BE2C (cell line): ENCODE measurements at regions not wholly inside any gene's neighbourhood (a gene's known extent, or its start where the extent isn't known, plus 50 kb on each side); places are given as distances from the start of the nearest gene placed in this dataset.

Source experiments
- DNase-seq: peaks from one replicate; pipeline ENCODE4 v3.0.0-alpha.2; 2020
- H3K27me3 ChIP-seq: fragments of 250-450 bp; sonication (Bioruptor Pico); 2 replicates; pipeline ENCODE4 v1.5.1; 2020; ENCODE audit warnings: mild to moderate bottlenecking
- H3K36me3 ChIP-seq: fragments of 250-450 bp; sonication (Bioruptor Pico); 2 replicates; pipeline ENCODE4 v1.5.1; 2020; ENCODE audit warnings: mild to moderate bottlenecking
- H3K4me1 ChIP-seq: fragments of 250-450 bp; sonication (Bioruptor Pico); 2 replicates; pipeline ENCODE4 v1.5.1; 2020
- H3K4me3 ChIP-seq: 2 replicates; pipeline ENCODE4 v1.5.1; 2011; ENCODE audit warnings: low read depth, low read length
- H3K9me3 ChIP-seq: fragments of 250-450 bp; sonication (Bioruptor Pico); 2 replicates; pipeline ENCODE4 v1.5.1; 2020
- TF ChIP-seq, protein P1 (sequence below): IDR thresholded peaks from 2 replicates; pipeline ENCODE4 v1.5.1; 2012; ENCODE audit warnings: mild to moderate bottlenecking, low read depth, low read length

DNA sequence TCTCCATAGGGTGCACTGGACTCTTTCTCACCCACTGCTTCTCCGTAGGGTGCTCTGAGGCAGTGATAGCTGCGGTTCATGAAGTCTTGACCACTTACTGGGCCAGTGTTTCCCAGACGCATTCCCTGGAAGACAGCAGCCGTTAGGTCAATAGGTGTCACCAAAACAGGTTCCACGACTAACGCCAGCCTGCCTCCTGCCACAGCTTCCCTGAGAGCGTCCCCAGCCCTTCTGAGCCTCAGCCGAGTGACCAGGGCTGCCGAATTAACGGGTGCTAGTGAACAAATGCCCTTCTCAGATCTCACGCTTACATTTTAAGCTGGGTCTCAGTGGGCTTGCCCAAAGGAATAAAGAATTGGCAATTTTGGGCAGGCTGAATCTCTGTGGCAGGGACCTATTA lies 188.7 kb upstream of the TNRC6C start:
- H3K36me3 ChIP-seq: no peaks in the 10 kb centered on the region
- peaks cover 26% of the 10 kb centered on the region for H3K4me1 ChIP-seq
- no peaks in the 10 kb centered on the region for H3K27me3 ChIP-seq
- no peaks in the 10 kb centered on the region; the same call in 1 of the 2 replicates for H3K9me3 ChIP-seq
- no peak overlapping the region for H3K4me3 ChIP-seq
- DNase-seq: no peak
- TF ChIP-seq, protein P1, sequence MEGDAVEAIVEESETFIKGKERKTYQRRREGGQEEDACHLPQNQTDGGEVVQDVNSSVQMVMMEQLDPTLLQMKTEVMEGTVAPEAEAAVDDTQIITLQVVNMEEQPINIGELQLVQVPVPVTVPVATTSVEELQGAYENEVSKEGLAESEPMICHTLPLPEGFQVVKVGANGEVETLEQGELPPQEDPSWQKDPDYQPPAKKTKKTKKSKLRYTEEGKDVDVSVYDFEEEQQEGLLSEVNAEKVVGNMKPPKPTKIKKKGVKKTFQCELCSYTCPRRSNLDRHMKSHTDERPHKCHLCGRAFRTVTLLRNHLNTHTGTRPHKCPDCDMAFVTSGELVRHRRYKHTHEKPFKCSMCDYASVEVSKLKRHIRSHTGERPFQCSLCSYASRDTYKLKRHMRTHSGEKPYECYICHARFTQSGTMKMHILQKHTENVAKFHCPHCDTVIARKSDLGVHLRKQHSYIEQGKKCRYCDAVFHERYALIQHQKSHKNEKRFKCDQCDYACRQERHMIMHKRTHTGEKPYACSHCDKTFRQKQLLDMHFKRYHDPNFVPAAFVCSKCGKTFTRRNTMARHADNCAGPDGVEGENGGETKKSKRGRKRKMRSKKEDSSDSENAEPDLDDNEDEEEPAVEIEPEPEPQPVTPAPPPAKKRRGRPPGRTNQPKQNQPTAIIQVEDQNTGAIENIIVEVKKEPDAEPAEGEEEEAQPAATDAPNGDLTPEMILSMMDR: no peak

DNA sequence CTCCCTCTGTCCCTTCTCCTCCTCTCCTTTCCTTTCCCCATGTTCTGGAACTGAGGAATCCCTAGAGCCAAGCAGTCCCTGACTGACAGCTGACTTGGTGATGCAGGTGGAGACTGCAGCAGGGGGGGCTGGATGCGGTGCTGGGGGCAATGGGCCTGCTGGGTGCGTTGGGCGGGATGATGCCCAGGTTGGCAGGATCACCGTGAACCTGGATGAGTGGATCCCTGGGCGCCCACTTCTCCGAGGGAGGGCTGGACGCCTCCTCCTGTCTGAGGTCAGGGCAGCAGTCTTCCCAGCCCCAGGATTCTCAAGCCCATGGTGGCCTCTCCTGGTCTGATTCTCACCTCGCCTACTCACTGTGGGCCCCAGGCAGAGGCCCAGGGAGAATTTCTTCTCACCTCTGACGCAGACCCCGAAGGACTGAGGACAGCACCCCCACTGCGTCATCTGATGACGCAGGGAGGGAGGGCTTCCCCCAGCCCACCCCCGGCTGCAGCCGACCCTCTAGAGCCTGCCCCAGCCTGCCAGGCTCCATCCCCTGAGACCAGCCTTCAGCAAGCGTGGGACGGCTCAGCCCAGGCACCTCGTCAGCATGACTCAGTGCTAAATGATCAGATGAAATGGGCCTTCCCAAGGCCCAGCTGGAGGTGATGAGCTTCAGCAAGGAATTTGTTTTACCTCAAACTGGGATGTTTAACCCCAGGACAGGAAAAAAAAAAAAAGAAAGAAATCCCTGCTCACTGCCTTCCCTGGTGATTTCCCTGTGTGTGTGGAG lies 188.0 kb upstream of the TNRC6C start:
- Histone ChIP-seq H3K36me3 (no peaks in the 10 kb centered on the region), H3K4me3 (no peak overlapping the region), H3K4me1 (peaks cover 26% of the 10 kb centered on the region), H3K9me3 (no peaks in the 10 kb centered on the region; the same call in 1 of the 2 replicates), H3K27me3 (no peaks in the 10 kb centered on the region)
- TF ChIP-seq, protein P1: no peak
- peak; percentile 55 for DNase-seq

DNA sequence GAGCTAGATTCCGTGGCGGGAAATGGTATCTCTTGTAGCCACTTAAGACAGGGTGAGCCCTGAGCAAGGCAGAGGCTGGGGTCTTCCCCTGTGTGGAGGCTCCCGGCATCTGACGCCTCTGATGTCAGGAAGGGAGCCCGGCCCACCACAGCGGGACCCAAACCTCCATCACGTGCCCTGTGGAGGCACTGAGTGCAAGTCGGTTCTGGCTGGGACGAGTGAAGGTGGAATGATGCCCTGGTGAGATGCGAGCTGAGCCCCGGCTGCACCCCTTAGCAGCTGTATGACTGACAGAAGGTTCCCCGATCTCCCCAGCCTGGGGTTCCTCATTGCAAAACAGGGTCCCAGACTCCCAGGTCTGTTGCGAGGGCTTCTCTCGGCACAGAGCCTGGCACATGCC lies 187.4 kb upstream of the TNRC6C start:
- peaks cover 26% of the 10 kb centered on the region for H3K4me1 ChIP-seq
- H3K36me3 ChIP-seq: no peaks in the 10 kb centered on the region
- no peak for DNase-seq
- H3K4me3 ChIP-seq: no peak overlapping the region
- TF ChIP-seq, protein P1: no peak
- no peaks in the 10 kb centered on the region for H3K27me3 ChIP-seq
- H3K9me3 ChIP-seq: no peaks in the 10 kb centered on the region; the same call in 1 of the 2 replicates

DNA sequence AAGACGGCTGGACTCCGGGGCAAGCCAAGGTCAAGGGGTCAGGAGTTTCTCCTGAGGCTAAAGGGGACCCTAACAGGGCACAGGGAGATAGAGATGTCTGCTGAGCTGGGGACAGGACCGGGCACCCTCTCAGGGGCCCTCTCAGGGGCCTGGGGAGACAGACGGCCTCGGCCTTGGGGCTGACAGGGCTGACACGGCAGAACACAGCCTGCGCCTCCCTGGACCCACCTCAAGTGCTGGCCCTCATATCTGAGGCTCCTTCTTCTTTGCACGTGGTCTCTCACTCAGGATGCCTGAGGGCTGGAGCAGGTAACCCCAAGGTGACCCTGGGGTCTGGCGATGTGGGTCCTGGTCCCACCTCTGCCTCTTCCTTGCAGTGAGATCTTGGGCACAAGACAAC lies 186.9 kb upstream of the TNRC6C start:
- Histone ChIP-seq H3K27me3 (no peaks in the 10 kb centered on the region), H3K4me1 (peaks cover 26% of the 10 kb centered on the region), H3K36me3 (no peaks in the 10 kb centered on the region), H3K4me3 (no peak overlapping the region), H3K9me3 (no peaks in the 10 kb centered on the region; the same call in 1 of the 2 replicates)
- DNase-seq: no peak
- TF ChIP-seq, protein P1: no peak

DNA sequence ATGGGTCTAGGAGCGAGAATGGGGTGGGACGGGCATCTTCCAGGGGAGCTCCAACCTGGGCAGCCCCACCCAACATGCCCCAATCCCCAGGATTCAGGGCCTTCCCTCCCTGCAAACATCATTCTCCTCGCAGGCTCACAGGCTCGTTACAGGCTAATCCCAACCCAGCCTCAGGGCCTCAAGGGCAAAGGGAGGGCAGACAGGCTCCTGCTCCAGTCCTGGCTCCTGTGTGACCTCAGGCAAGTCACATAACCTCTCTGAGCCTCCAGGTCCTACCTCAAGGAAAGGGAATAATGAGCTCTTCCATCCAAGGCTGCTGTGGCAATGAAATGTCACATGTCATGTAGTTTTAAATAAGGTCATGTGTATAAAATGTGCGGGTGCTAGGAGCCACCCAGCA lies 186.5 kb upstream of the TNRC6C start:
- DNase-seq: no peak
- Histone ChIP-seq H3K36me3 (no peaks in the 10 kb centered on the region), H3K4me3 (no peak overlapping the region), H3K27me3 (no peaks in the 10 kb centered on the region), H3K9me3 (no peaks in the 10 kb centered on the region; the same call in 1 of the 2 replicates), H3K4me1 (peaks cover 26% of the 10 kb centered on the region)
- TF ChIP-seq, protein P1: no peak

DNA sequence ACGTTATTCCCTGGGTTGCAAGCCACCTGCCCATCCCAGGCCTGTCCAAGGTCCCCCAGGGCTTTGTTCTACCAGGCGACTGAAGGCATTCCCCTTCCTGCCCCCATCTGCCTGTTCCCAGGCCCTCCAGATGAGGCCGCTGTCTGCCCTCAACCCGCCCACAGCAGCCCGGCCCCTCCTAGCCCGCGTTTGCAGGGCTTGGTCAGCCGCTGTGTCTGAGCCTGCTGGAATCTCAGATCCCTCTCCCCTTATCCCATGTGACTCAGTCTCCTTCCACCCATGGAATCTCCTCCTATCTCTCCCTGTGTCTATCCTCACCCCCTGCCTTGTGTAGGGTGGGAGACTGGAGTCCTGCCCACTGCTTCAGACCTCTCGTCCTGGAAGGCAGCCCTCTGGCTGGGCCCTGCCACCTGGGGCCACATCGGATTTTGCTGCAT lies 186.0 kb upstream of the TNRC6C start:
- Histone ChIP-seq H3K36me3 (no peaks in the 10 kb centered on the region), H3K4me3 (no peak overlapping the region), H3K27me3 (no peaks in the 10 kb centered on the region), H3K4me1 (peaks cover 26% of the 10 kb centered on the region), H3K9me3 (no peaks in the 10 kb centered on the region; the same call in 1 of the 2 replicates)
- DNase-seq: peak; percentile 92
- TF ChIP-seq, protein P1: peak; percentile 95
